Body of pancreas (tissue), 4 donors: ENCODE measurements at regions not wholly inside any gene's neighbourhood (a gene's known extent, or its start where the extent isn't known, plus 50 kb on each side); places are given as distances from the start of the nearest gene placed in this dataset.

ENCODE experiments used
- ATAC-seq: fragments of 150-250 bp; one replicate; pipeline ENCODE4 v1.9.1; 2016
- DNase-seq, 4 donors: peaks; one replicate each; pipeline ENCODE4 v3.0.0-alpha.2; 2019
- H3K27ac ChIP-seq, 4 donors: fragments of 200-600 bp; sonication (generic); 1 replicate in 3 of 4; 2 replicates in 1 of 4; pipeline versions ENCODE4 v1.5.1 to v1.6.1; 2016 to 2019; ENCODE audit warnings: mild to moderate bottlenecking in 1 of 4, mixed read lengths in 1 of 4, moderate library complexity in 1 of 4
- H3K27me3 ChIP-seq, 2 donors: fragments of 200-600 bp; sonication (generic); one replicate each; pipeline ENCODE4 v1.6.0; 2016; ENCODE audit warnings: mild to moderate bottlenecking in 1 of 2
- H3K36me3 ChIP-seq, 2 donors: fragments of 200-600 bp; sonication (generic); replicated peaks in 1 of 2; 2 replicates each; pipeline ENCODE4 v1.5.1; 2016; ENCODE audit warnings: low read depth in 2 of 2; ENCODE audit not compliant: insufficient read depth in 1 of 2
- H3K4me1 ChIP-seq: fragments of 200-600 bp; sonication (generic); one replicate; pipeline ENCODE4 v1.6.0; 2016
- H3K4me3 ChIP-seq, 2 donors: fragments of 200-600 bp; sonication (generic); 1 replicate in 1 of 2; 2 replicates in 1 of 2; pipeline ENCODE4 v1.5.1; 2016 to 2019
- H3K9me3 ChIP-seq, 3 donors: fragments of 200-600 bp; sonication (generic); 1 replicate in 2 of 3; 2 replicates in 1 of 3; pipeline ENCODE4 v1.5.1; 2016
- POLR2A ChIP-seq, 3 donors: fragments of 450-650 bp; IDR thresholded peaks; one replicate each; pipeline ENCODE4 v1.6.1; 2016; ENCODE audit warnings: antibody characterized with exemption in 3 of 3, mild to moderate bottlenecking in 2 of 3
- WGBS, 2 donors: methylation state at CpG; one replicate each; pipeline ENCODE4 v1.1.5; 2017; 5-methylcytosine and 5-hydroxymethylcytosine counted together
- intact Hi-C: fragments of 100-400 bp; cut with DNase I; formaldehyde crosslinking; loops from one replicate; pipeline ENCODE4 v1.15.1; 2023
- TF ChIP-seq, protein P1 (sequence below), 7 experiments: fragments of 450-650 bp in 4 of 7; fragments of 200-600 bp in 3 of 7; sonication (generic) in 3 of 7; IDR thresholded peaks; one replicate each; pipeline ENCODE4 v1.5.1; 2016 to 2019; ENCODE audit warnings: antibody characterized with exemption in 7 of 7

GRCh38 chr1:47550929-47551328, 113.1 kb downstream of the FOXD2 start:
- no peak overlapping the region for H3K27ac ChIP-seq
- intact Hi-C loops = no loop called here

DNA sequence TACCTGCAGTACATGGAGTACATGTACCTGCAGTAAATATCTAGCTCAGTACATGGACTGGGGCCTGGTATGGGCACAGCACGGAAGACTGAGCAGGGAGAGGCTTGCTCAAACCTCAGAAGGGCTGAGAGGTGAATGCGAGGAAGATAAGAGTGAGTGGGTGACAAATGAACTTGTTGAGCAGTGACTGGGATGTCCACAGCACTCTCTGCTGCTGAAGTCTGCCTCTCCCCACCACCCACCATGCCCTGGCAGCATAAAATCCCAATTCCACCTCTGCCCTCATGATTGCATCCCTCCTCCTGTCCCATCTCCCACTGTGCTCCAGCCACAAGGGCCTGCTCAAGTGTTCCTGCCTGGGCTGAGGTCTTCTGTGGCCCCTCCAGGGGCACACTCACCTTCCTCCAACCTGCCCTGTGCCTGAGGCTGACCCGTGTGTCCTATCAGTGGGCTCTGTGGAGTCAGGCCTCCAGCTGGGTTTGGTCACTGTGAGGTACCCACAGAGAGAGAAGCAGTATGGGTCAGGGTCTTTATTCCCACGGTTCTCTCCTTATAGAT, 114.2 kb downstream of the FOXD2 start:
- Histone ChIP-seq H3K36me3 (no peaks in the 10 kb centered on the region), H3K4me3 (no peak overlapping the region), H3K9me3 (no peaks in the 10 kb centered on the region), H3K27ac (no peak overlapping the region), H3K4me1 (no peaks in the 10 kb centered on the region), H3K27me3 (no peaks in the 10 kb centered on the region)
- 74 to 81% methylated on average over 4 of the region's 4 CpGs for WGBS, 2 donors
- intact Hi-C loops = no loop called here
- TF ChIP-seq, protein P1, sequence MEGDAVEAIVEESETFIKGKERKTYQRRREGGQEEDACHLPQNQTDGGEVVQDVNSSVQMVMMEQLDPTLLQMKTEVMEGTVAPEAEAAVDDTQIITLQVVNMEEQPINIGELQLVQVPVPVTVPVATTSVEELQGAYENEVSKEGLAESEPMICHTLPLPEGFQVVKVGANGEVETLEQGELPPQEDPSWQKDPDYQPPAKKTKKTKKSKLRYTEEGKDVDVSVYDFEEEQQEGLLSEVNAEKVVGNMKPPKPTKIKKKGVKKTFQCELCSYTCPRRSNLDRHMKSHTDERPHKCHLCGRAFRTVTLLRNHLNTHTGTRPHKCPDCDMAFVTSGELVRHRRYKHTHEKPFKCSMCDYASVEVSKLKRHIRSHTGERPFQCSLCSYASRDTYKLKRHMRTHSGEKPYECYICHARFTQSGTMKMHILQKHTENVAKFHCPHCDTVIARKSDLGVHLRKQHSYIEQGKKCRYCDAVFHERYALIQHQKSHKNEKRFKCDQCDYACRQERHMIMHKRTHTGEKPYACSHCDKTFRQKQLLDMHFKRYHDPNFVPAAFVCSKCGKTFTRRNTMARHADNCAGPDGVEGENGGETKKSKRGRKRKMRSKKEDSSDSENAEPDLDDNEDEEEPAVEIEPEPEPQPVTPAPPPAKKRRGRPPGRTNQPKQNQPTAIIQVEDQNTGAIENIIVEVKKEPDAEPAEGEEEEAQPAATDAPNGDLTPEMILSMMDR (IDR thresholded peaks at IDR 0.05) = no peak
- TF ChIP-seq POLR2A (IDR thresholded peaks at IDR 0.05) = no peak
- ATAC-seq (no peak), DNase-seq (no peak)

More at GRCh38 chr1:47550929-47551328, 113.1 kb downstream of the FOXD2 start:
- DNase-seq = no peak
- 88 to 89% methylated on average over 5 of the region's 5 CpGs for WGBS, 2 donors
- H3K4me3 ChIP-seq = no peak overlapping the region
- H3K36me3 ChIP-seq = no peaks in the 10 kb centered on the region
- no peak for ATAC-seq
- H3K27me3 ChIP-seq = no peaks in the 10 kb centered on the region
- no peaks in the 10 kb centered on the region for H3K4me1 ChIP-seq
- TF ChIP-seq POLR2A (IDR thresholded peaks at IDR 0.05) = no peak
- TF ChIP-seq, protein P1 (IDR thresholded peaks at IDR 0.05) = no peak
- no peaks in the 10 kb centered on the region for H3K9me3 ChIP-seq

- TF ChIP-seq POLR2A (IDR thresholded peaks at IDR 0.05) = no peak
- TF ChIP-seq, protein P1 (IDR thresholded peaks at IDR 0.05) = no peak
- Histone ChIP-seq H3K4me1 (peaks cover 7% of the 10 kb centered on the region), H3K27ac (no peak overlapping the region), H3K4me3 (no peak overlapping the region), H3K36me3 (no peaks in the 10 kb centered on the region), H3K9me3 (no peaks in the 10 kb centered on the region), H3K27me3 (no peaks in the 10 kb centered on the region)
- 58 to 70% methylated on average over 4 to 5 of the region's 5 CpGs for whole genome bisulfite sequencing, 2 donors
- intact Hi-C loops = no loop called here
- ATAC-seq (no peak), DNase-seq (no peak)
Measured at GRCh38 chr1:47554082-47554481, 116.2 kb downstream of the FOXD2 start.

DNA sequence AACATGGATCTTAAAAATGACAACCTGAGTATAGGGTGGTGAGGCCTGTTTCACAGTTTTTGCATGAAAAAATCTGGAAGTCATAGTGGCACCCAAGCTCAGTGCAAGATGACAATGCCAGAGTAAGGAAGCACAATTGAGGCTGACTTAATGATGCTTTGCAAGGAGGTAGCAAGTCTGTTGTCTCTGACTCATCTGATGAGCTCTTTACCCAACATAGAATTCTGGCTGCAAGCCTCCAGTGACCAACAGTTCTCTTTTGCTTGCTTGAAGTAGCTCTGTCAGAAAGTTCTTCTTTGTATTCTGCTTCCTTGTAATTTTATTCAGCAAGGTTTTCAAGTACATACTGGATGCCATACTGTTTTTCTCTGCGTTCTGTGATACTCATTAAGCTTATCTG, 117.1 kb downstream of the FOXD2 start:
- no peak for ATAC-seq
- intact Hi-C loops = no loop called here
- DNase-seq = no peak
- H3K36me3 ChIP-seq = no peaks in the 10 kb centered on the region
- WGBS, 2 donors = 81 to 88% methylated on average over 1 of the region's 1 CpG
- no peaks in the 10 kb centered on the region for H3K27me3 ChIP-seq
- TF ChIP-seq, protein P1 (IDR thresholded peaks at IDR 0.05) = no peak
- TF ChIP-seq POLR2A (IDR thresholded peaks at IDR 0.05) = no peak
- peaks cover 15% of the 10 kb centered on the region for H3K4me1 ChIP-seq
- no peak overlapping the region for H3K4me3 ChIP-seq
- H3K27ac ChIP-seq = no peak overlapping the region
- no peaks in the 10 kb centered on the region for H3K9me3 ChIP-seq

- ATAC-seq = no peak
- intact Hi-C loops = no loop called here
Measured at GRCh38 chr1:47555306-47555705, 117.5 kb downstream of the FOXD2 start.

More at GRCh38 chr1:47555306-47555705, 117.5 kb downstream of the FOXD2 start:
- H3K4me3 ChIP-seq = no peak overlapping the region
- DNase-seq = no peak
- no peak overlapping the region for H3K27ac ChIP-seq
- no peaks in the 10 kb centered on the region for H3K36me3 ChIP-seq
- WGBS, 2 donors = 67 to 74% methylated on average over 2 of the region's 2 CpGs
- no peaks in the 10 kb centered on the region for H3K9me3 ChIP-seq
- peaks cover 19% of the 10 kb centered on the region for H3K4me1 ChIP-seq
- TF ChIP-seq, protein P1 (IDR thresholded peaks at IDR 0.05) = no peak
- no peak for TF ChIP-seq POLR2A (IDR thresholded peaks at IDR 0.05)
- H3K27me3 ChIP-seq = no peaks in the 10 kb centered on the region
